IMR-90 (cell line): ENCODE measurements at regions not wholly inside any gene's neighbourhood (a gene's known extent, or its start where the extent isn't known, plus 50 kb on each side); places are given as distances from the start of the nearest gene placed in this dataset.

Experiments used
- ATAC-seq: fragments of 200-7000 bp; cut with Tn5 transposase; 2 replicates; pipeline ENCODE4 v1.9.1; 2020; ENCODE audit warnings: low read depth, mild to moderate bottlenecking, moderate library complexity
- BruUV-seq: library from RNA; stranded (reverse); fragments of 400-500 nt; replicated peaks from 2 replicates; lab custom pipeline; 2021; lab: Mats Ljungman, UMichigan
- CTCF ChIA-PET: fragments of 300-600 bp; formaldehyde crosslinking; extraction: SDS; loops from one replicate; lab custom pipeline; 2021; ENCODE audit warnings: antibody characterized with exemption; lab: Yijun Ruan, JAX
- POLR2A ChIA-PET: fragments of 300-600 bp; sonication (Branson Sonifier 250); formaldehyde crosslinking; loops from one replicate; lab custom pipeline; 2022; ENCODE audit warnings: antibody characterized with exemption; ENCODE audit not compliant: unreplicated experiment; lab: Charles Lee
- DNase-seq: peaks from one replicate; pipeline ENCODE4 v3.0.0; 2013
- H2AFZ ChIP-seq: replicated peaks from 2 replicates; pipeline ENCODE3; 2013; ENCODE audit warnings: low read length, mild to moderate bottlenecking; ENCODE audit not compliant: poor library complexity
- H2AK5ac ChIP-seq: 2 replicates; pipeline ENCODE4 v1.6.1; 2013; ENCODE audit warnings: low read depth, low read length, inconsistent platforms
- H2AK9ac ChIP-seq: replicated peaks from 2 replicates; pipeline ENCODE3; 2013; ENCODE audit warnings: mild to moderate bottlenecking, low read depth, low read length, moderate library complexity; ENCODE audit not compliant: poor library complexity
- H2BK120ac ChIP-seq: 2 replicates; pipeline ENCODE4 v1.6.1; 2013; ENCODE audit warnings: low read depth, low read length, inconsistent platforms
- H2BK15ac ChIP-seq: 3 replicates; pipeline ENCODE4 v1.6.1; 2013; ENCODE audit warnings: low read depth, low read length, inconsistent platforms
- H2BK20ac ChIP-seq: 2 replicates; pipeline ENCODE4 v1.6.1; 2013; ENCODE audit warnings: low read depth, mild to moderate bottlenecking, inconsistent platforms, low read length, moderate library complexity
- H2BK5ac ChIP-seq: 2 replicates; pipeline ENCODE4 v1.6.1; 2013; ENCODE audit warnings: mild to moderate bottlenecking, low read depth, low read length, inconsistent platforms; ENCODE audit not compliant: poor library complexity, severe bottlenecking
- H3K14ac ChIP-seq: replicated peaks from 2 replicates; pipeline ENCODE4 v1.6.1; 2013; ENCODE audit warnings: low read depth, low read length, inconsistent platforms
- H3K18ac ChIP-seq: 2 replicates; pipeline ENCODE4 v1.6.1; 2013; ENCODE audit warnings: low read depth, low read length, control low read depth
- H3K23ac ChIP-seq: 2 replicates; pipeline ENCODE4 v1.6.1; 2013; ENCODE audit warnings: low read depth, low read length, inconsistent platforms
- H3K27ac ChIP-seq: 2 replicates; pipeline ENCODE4 v1.5.1; 2013; ENCODE audit warnings: mild to moderate bottlenecking, control low read depth, low read length; ENCODE audit not compliant: insufficient read depth
- H3K27me3 ChIP-seq: 2 replicates; pipeline ENCODE4 v1.6.1; 2013; ENCODE audit warnings: low read length; ENCODE audit not compliant: control insufficient read depth, insufficient read depth
- H3K36me3 ChIP-seq: 2 replicates; pipeline ENCODE4 v1.6.1; 2013; ENCODE audit warnings: low read length, mixed read lengths; ENCODE audit not compliant: control insufficient read depth, insufficient read depth
- H3K4ac ChIP-seq: 2 replicates; pipeline ENCODE4 v1.6.1; 2013; ENCODE audit warnings: low read depth, low read length, inconsistent platforms
- H3K4me1 ChIP-seq: 2 replicates; pipeline ENCODE4 v1.6.1; 2013; ENCODE audit warnings: low read length, mixed read lengths; ENCODE audit not compliant: control insufficient read depth, insufficient read depth
- H3K4me2 ChIP-seq: 2 replicates; pipeline ENCODE4 v1.6.1; 2013; ENCODE audit warnings: low read depth, mild to moderate bottlenecking, control low read depth, low read length, moderate library complexity
- H3K4me3 ChIP-seq: 2 replicates; pipeline ENCODE4 v1.5.1; 2013; ENCODE audit warnings: low read depth, mild to moderate bottlenecking, control low read depth, low read length, moderate library complexity; ENCODE audit not compliant: insufficient read depth
- H3K56ac ChIP-seq: 2 replicates; pipeline ENCODE4 v1.6.1; 2013; ENCODE audit warnings: low read length, inconsistent platforms; ENCODE audit not compliant: insufficient read depth; ENCODE audit errors: extremely low read depth
- H3K79me1 ChIP-seq, 2 experiments: 2 replicates each; pipeline ENCODE4 v1.6.1; 2013; ENCODE audit warnings: low read length in 2 of 2, inconsistent platforms in 1 of 2, low read depth in 1 of 2
- H3K9ac ChIP-seq: 2 replicates; pipeline ENCODE4 v1.6.1; 2013; ENCODE audit warnings: low read depth, low read length, control low read depth
- H3K9me1 ChIP-seq: 2 replicates; pipeline ENCODE4 v1.6.1; 2013; ENCODE audit warnings: low read length, inconsistent platforms; ENCODE audit not compliant: insufficient read depth
- H3K9me3 ChIP-seq: 2 replicates; pipeline ENCODE4 v1.6.1; 2013; ENCODE audit warnings: low read length; ENCODE audit not compliant: control insufficient read depth, insufficient read depth
- H4K20me1 ChIP-seq: 2 replicates; pipeline ENCODE4 v1.6.1; 2013; ENCODE audit warnings: low read length, inconsistent platforms; ENCODE audit not compliant: insufficient read depth
- H4K5ac ChIP-seq: 2 replicates; pipeline ENCODE4 v1.6.1; 2013; ENCODE audit warnings: mild to moderate bottlenecking, low read depth, low read length, control low read depth
- H4K8ac ChIP-seq, 2 experiments: 2 replicates each; pipeline ENCODE4 v1.6.1; 2013; ENCODE audit warnings: low read depth in 2 of 2, low read length in 2 of 2, control low read depth in 1 of 2, inconsistent platforms in 1 of 2
- H4K91ac ChIP-seq: 2 replicates; pipeline ENCODE4 v1.6.1; 2013; ENCODE audit warnings: low read depth, low read length, inconsistent platforms; ENCODE audit not compliant: insufficient read depth
- CEBPB ChIP-seq: IDR thresholded peaks from 2 replicates; pipeline ENCODE4 v1.6.1; 2012; ENCODE audit warnings: low read depth, low read length, improper control_type of control experiment
- MAZ ChIP-seq: IDR thresholded peaks from 2 replicates; pipeline ENCODE4 v1.6.1; 2012; ENCODE audit warnings: low read depth, mild to moderate bottlenecking, low read length, improper control_type of control experiment, moderate library complexity, borderline replicate concordance
- MXI1 ChIP-seq: IDR thresholded peaks from 2 replicates; pipeline ENCODE4 v1.6.1; 2012; ENCODE audit warnings: low read depth, mild to moderate bottlenecking, low read length, moderate library complexity, borderline replicate concordance
- NFE2L2 ChIP-seq: fragments of 150-350 bp; IDR thresholded peaks from 2 replicates; pipeline ENCODE4 v1.6.1; 2016; ENCODE audit warnings: low read depth, mild to moderate bottlenecking, low read length
- POLR2A ChIP-seq: IDR thresholded peaks from 2 replicates; pipeline ENCODE4 v1.6.1; 2012; ENCODE audit warnings: mild to moderate bottlenecking, low read depth, low read length
- SMC3 ChIP-seq: fragments of 150-350 bp; IDR thresholded peaks from 2 replicates; pipeline ENCODE4 v1.6.1; 2016; ENCODE audit warnings: low read depth, mild to moderate bottlenecking, antibody characterized with exemption, low read length, moderate library complexity
- WGBS, 2 experiments: methylation state at CpG; one replicate each; pipeline versions ENCODE4 v1.1.5 to v1.1.7; 2013; ENCODE audit warnings: missing lambda C conversion rate in 2 of 2; ENCODE audit not compliant: insufficient read length in 1 of 2; ENCODE audit errors: extremely low coverage in 2 of 2; 5-methylcytosine and 5-hydroxymethylcytosine counted together
- dilution Hi-C: fragments of 300-500 bp; cut with HindIII; formaldehyde crosslinking; loops from one replicate; pipeline ENCODE4 v1.14.3; 2018; ENCODE audit warnings: low sequenced_read_pairs; ENCODE audit not compliant: unreplicated experiment
- in situ Hi-C: fragments of 300-500 bp; cut with MboI; formaldehyde crosslinking; loops from 3 replicates; pipeline ENCODE4 v1.14.3; 2019; ENCODE audit warnings: low sequenced_read_pairs, inconsistent platforms, mixed read lengths
- intact Hi-C: fragments of 100-400 bp; cut with micrococcal nuclease; formaldehyde crosslinking; loops from 2 replicates; pipeline ENCODE4 v1.10.0; 2022
- TF ChIP-seq, protein P1 (sequence below): fragments of 150-350 bp; IDR thresholded peaks from 2 replicates; pipeline ENCODE4 v1.6.1; 2017; ENCODE audit warnings: mild to moderate bottlenecking, antibody characterized with exemption, low read length, low read depth
- TF ChIP-seq, protein P2 (sequence below): fragments of 150-350 bp; IDR thresholded peaks from 2 replicates; pipeline ENCODE4 v1.6.1; 2016; ENCODE audit warnings: low read depth, mild to moderate bottlenecking, low read length, moderate library complexity, borderline replicate concordance

DNA sequence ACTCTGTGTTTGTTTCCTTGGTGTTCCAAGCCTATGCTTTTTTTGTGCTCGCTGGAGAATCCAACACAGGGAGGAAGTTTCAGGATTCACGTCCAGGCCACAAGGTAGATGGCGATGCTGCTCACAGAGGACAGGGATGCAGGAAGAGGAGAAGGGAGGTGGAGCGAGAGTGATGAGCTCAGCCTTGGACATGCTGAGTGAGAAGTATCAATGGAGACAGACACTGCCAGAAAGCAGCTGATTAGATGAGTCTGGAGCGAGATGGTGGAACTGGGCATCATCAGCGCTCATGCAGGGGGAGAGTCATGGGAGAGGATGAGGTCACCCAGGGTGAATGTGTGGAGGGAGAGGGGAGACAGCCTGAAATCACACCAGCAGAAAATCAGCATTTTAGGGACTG lies 110.0 kb downstream of the GLUL start:
- H2AFZ ChIP-seq, result no peak overlapping the region
- TF ChIP-seq CEBPB (no peak), NFE2L2 (no peak), SMC3 (no peak), POLR2A (no peak), MXI1 (no peak), MAZ (no peak)
- TF ChIP-seq, protein P1, sequence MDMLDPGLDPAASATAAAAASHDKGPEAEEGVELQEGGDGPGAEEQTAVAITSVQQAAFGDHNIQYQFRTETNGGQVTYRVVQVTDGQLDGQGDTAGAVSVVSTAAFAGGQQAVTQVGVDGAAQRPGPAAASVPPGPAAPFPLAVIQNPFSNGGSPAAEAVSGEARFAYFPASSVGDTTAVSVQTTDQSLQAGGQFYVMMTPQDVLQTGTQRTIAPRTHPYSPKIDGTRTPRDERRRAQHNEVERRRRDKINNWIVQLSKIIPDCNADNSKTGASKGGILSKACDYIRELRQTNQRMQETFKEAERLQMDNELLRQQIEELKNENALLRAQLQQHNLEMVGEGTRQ, result no peak
- TF ChIP-seq, protein P2, sequence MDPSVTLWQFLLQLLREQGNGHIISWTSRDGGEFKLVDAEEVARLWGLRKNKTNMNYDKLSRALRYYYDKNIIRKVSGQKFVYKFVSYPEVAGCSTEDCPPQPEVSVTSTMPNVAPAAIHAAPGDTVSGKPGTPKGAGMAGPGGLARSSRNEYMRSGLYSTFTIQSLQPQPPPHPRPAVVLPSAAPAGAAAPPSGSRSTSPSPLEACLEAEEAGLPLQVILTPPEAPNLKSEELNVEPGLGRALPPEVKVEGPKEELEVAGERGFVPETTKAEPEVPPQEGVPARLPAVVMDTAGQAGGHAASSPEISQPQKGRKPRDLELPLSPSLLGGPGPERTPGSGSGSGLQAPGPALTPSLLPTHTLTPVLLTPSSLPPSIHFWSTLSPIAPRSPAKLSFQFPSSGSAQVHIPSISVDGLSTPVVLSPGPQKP, result no peak
- H3K79me1 ChIP-seq, result no peaks in the 10 kb centered on the region
- H4K20me1 ChIP-seq, result no peaks in the 10 kb centered on the region; the same call in 1 of the 2 replicates
- H3K56ac ChIP-seq, result no peak overlapping the region; the same call in 1 of the 2 replicates
- H2BK20ac ChIP-seq, result no peak overlapping the region
- ChIA-PET POLR2A (no interaction called here), CTCF (no interaction called here)
- no peak overlapping the region for H2BK15ac ChIP-seq
- H3K27ac ChIP-seq, result no peak overlapping the region
- no peak overlapping the region for H2BK5ac ChIP-seq
- H3K18ac ChIP-seq, result no peak overlapping the region
- DNase-seq (no peak), ATAC-seq (no peak)
- no TSS peak for BruUV-seq
- no peak overlapping the region for H4K5ac ChIP-seq
- H2BK120ac ChIP-seq, result no peak overlapping the region
- no peak overlapping the region for H3K4me3 ChIP-seq
- dilution Hi-C loops (no loop called here), in situ Hi-C loops (no loop called here), intact Hi-C loops (no loop called here)
- H2AK9ac ChIP-seq, result no peak overlapping the region
- no peak overlapping the region for H3K4ac ChIP-seq
- H4K8ac ChIP-seq, result no peak overlapping the region
- H2AK5ac ChIP-seq, result no peak overlapping the region
- H3K9me1 ChIP-seq, result no peaks in the 10 kb centered on the region
- no peaks in the 10 kb centered on the region for H3K9me3 ChIP-seq
- no peaks in the 10 kb centered on the region for H3K27me3 ChIP-seq
- no peak overlapping the region for H3K9ac ChIP-seq
- no peak overlapping the region for H3K4me2 ChIP-seq
- H3K36me3 ChIP-seq, result no peaks in the 10 kb centered on the region
- WGBS, 2 experiments, result 56% methylated on average over 5 of the region's 6 CpGs; no CpG with 5 or more reads in 1 of the 2 experiments
- no peak overlapping the region for H3K23ac ChIP-seq
- no peaks in the 10 kb centered on the region for H3K4me1 ChIP-seq
- H3K14ac ChIP-seq, result no peak overlapping the region
- no peak overlapping the region for H4K91ac ChIP-seq
